HuH-7.5 (cell line): ENCODE measurements at regions not wholly inside any gene's neighbourhood (a gene's known extent, or its start where the extent isn't known, plus 50 kb on each side); places are given as distances from the start of the nearest gene placed in this dataset.
"Not testable (repeated sequence)": the region's sequence is repeated elsewhere in the genome, so short reads cannot be mapped to it uniquely, and the experiment has no call there.

ENCODE experiments used
- DNase-seq: peaks from one replicate; pipeline ENCODE4 v3.0.0; 2011; ENCODE audit warnings: low spot score

GRCh38 chr2:219836647-219837177 lies 209.3 kb downstream of the SLC4A3 start:
- DNase-seq, result no peak

- no peak for DNase-seq
These were observed 217.1 kb downstream of the SLC4A3 start for GRCh38 chr2:219844401-219845091.

- DNase-seq, result no peak
These were observed 221.5 kb downstream of the SLC4A3 start for GRCh38 chr2:219848882-219849281.

DNA sequence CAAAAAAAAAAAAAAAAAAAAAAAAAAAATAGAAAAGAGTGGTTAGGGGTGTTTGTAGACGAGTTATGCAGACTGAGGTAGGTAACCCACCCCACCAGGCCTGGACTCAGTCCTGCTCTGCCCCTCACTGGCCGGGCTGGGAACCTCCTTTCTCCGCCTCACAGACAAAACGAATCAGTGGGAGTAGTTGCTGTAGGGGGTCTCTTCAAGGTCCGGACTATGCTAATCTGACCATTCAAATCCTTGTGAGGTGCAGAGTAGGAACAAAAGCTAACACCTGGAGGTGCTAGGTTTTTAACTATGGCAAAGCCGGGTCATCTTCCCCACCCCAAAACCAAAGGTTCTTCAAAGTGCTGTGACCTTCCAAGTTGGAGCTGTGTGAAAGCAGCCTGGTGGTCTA lies 223.7 kb downstream of the SLC4A3 start:
- no peak for DNase-seq

- DNase-seq, result no peak
These were observed 224.5 kb downstream of the SLC4A3 start for GRCh38 chr2:219851801-219852481.

DNA sequence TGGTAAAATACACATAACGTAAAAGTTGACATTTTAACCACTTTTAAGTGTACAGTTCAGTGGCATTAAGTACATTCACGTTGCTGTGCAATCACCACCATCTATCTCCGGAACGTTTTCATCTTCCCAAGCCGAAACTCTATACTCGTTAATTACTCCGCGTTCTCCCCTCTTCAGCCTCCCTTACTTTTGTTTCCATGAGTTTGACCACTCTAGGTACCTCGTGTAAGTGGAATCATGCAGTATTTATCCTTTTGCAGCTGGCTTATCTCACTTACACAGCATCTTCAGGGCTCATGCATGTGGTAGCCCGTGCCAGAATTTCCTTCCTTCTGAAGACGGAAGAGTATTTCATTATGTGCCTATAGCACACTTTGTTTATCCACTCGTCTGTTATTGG lies 225.2 kb downstream of the SLC4A3 start:
- DNase-seq, result no peak

- DNase-seq, result no peak
These were observed 229.2 kb downstream of the SLC4A3 start for GRCh38 chr2:219856602-219857001.

GRCh38 chr2:219857751-219858150 lies 230.3 kb downstream of the SLC4A3 start:
- DNase-seq, result no peak

- DNase-seq, result no peak
These were observed 233.9 kb downstream of the SLC4A3 start for GRCh38 chr2:219861307-219861706.

- no peak for DNase-seq
These were observed 236.7 kb downstream of the SLC4A3 start for GRCh38 chr2:219864154-219864553.

GRCh38 chr2:219868635-219869034 lies 241.2 kb downstream of the SLC4A3 start:
- no peak for DNase-seq

- no peak for DNase-seq
These were observed 242.6 kb downstream of the SLC4A3 start for GRCh38 chr2:219870041-219870440.

- DNase-seq, result no peak
These were observed 243.9 kb downstream of the SLC4A3 start for GRCh38 chr2:219871351-219871750.

- no peak for DNase-seq
These were observed 247.6 kb downstream of the SLC4A3 start for GRCh38 chr2:219875036-219875435.

GRCh38 chr2:219875986-219876385 lies 248.6 kb downstream of the SLC4A3 start:
- DNase-seq, result not testable (repeated sequence)

DNA sequence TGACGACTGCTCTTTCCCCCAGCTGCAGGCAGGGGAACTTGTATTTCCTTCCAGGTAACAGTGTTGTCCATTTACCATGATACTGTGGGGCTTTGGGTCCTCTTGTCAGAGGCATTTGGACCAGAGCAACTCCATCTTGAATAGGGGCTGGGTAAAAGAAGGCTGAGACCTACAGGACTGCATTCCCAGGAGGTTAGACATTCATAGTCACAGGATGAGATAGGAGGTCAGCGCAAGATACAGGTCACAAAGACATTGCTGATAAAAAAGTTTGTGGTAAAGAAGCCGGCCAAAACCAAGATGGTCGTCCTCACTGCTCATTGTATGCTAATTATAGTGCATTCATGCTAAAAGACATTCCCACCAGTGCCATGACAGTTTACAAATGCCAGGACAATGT lies 249.5 kb downstream of the SLC4A3 start:
- no peak for DNase-seq

DNA sequence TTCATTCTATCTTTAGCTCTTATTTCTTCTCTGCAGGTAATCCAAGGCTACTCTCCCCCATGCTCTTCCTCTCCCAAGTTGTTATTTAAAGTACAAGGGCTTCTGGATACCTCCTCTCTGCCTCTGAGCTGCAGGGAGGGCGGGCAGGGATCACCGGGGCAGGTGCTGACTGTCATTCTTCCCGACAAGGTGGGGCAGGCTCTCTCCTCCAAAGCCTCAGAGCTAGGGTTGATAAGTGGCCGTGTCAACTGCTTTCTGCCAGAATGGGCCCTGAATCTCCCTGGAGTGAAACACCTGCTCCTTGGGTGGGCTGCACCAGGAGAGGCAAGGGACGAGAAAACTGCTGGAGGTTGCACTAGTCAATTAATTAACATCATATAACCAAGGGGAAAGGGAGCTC lies 250.3 kb downstream of the SLC4A3 start:
- no peak for DNase-seq

DNA sequence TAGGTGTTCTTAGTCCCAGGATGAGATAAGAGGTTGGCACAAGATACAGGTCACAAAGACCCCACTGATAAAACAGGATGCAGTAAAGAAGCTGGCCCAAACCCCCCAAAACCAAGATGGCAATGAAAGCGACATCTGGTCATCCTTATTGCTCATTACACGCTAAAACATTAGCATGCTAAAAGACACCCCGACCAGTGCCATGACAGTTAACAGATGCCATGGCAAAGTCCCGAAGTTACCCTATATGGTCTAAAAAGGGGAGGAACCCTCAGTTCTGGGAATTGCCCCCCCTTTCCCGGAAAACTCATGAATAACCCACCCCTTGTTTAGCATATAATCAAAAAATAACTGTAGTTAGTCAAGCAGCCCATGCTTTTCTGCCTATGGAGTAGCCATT lies 251.1 kb downstream of the SLC4A3 start:
- DNase-seq, result no peak

DNA sequence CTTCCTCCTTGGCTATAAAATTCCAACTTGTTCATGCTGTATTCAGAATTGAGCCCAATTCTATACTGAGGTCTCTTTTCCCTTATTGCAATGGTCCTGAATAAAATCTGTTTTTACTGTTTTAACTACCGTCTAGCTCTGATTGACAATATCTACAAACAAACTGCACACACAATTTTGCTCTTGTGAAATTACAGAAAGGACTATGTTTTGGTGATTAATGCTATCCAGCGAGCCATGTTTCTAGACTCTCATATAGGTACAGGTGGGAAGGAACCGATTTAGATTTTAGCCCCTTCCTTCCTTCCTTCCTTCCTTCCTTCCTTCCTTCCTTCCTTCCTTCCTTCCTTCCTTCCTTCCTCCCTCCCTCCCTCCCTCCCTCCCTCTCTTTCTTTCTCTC lies 254.4 kb downstream of the SLC4A3 start:
- DNase-seq, result no peak

- peak; percentile 8 for DNase-seq
These were observed 259.2 kb downstream of the SLC4A3 start for GRCh38 chr2:219886615-219887014.

DNA sequence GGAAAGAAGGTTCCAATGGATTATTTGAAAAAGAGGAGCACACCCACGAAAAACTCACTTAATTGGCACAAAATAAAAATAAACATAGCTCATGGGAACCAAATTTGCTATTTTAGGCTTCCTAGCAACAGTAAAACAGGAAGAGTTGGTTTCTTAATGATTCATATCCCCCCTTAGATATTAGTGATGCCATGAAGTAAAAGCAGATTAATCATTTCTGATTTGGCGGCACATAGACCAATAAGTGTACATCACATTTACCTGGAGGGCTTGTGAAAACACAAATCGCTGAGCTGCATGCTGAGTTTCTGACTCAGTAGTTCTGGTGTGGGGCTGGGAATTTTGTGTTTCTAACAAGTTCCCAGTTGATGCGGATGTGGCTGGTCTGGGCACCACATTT lies 260.4 kb downstream of the SLC4A3 start:
- DNase-seq, result no peak

- DNase-seq, result no peak
These were observed 266.1 kb downstream of the SLC4A3 start for GRCh38 chr2:219893541-219893940.

- no peak for DNase-seq
These were observed 270.0 kb downstream of the SLC4A3 start for GRCh38 chr2:219897456-219897855.

DNA sequence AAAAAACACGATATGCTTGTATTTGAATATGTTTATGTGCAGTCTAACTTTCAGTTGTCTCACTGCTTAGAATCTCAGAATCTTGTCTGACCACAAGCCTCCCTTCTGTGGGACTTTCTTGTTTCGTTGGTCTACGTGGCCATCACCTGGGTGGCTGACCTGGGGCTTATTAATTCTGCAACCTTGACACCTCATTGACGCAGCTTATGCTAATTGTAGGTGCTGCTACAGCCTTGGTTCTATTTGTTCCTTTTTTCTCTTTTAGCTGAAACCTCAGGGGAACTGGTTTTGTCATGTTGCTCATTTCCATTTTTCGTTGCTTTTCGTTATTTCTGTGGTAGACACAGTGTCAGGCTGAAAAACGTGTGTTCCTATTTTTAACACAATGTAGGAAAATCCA lies 273.7 kb downstream of the SLC4A3 start:
- no peak for DNase-seq
